22Rv1 (cell line): ENCODE measurements at regions not wholly inside any gene's neighbourhood (a gene's known extent, or its start where the extent isn't known, plus 50 kb on each side); places are given as distances from the start of the nearest gene placed in this dataset.

Experiments
- H3K27ac ChIP-seq: fragments of 450-650 bp; 2 replicates; pipeline ENCODE4 v1.5.1; 2017
- ZFX ChIP-seq: fragments of 450-650 bp; IDR thresholded peaks from 2 replicates; pipeline ENCODE4 v1.6.1; 2017; ENCODE audit warnings: antibody characterized with exemption, borderline replicate concordance
- TF ChIP-seq, protein P1 (sequence below): fragments of 450-650 bp; IDR thresholded peaks from 2 replicates; pipeline ENCODE4 v1.5.1; 2017; ENCODE audit warnings: mild to moderate bottlenecking

DNA sequence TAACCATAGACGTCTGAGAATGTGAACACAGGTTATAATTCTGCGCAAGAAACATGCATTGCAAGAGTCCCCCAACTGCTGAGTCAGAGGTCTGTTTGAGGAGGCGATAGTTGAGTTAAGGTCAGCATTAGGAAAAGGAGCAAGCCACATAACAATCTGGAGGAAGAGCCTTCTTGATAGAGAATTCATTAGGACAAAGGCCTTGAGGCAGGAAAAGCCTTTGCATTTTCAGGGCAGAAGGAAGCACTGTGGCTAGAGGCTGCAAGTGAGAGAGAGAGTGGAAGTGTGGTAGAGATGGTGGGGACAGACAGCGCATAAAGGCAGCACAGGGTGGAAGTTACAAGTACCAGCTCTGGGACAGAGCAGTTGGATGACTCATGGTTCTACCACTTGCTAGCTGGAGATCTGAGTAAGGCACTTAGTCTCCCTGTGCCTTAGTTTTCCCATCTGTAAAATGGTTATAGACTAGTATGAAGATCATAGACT lies 125.8 kb upstream of the LNX1 start:
- TF ChIP-seq, protein P1, sequence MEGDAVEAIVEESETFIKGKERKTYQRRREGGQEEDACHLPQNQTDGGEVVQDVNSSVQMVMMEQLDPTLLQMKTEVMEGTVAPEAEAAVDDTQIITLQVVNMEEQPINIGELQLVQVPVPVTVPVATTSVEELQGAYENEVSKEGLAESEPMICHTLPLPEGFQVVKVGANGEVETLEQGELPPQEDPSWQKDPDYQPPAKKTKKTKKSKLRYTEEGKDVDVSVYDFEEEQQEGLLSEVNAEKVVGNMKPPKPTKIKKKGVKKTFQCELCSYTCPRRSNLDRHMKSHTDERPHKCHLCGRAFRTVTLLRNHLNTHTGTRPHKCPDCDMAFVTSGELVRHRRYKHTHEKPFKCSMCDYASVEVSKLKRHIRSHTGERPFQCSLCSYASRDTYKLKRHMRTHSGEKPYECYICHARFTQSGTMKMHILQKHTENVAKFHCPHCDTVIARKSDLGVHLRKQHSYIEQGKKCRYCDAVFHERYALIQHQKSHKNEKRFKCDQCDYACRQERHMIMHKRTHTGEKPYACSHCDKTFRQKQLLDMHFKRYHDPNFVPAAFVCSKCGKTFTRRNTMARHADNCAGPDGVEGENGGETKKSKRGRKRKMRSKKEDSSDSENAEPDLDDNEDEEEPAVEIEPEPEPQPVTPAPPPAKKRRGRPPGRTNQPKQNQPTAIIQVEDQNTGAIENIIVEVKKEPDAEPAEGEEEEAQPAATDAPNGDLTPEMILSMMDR = no peak
- no peak for TF ChIP-seq ZFX
- no peak overlapping the region for H3K27ac ChIP-seq

GRCh38 chr4:53716471-53717063 lies 125.3 kb upstream of the LNX1 start:
- H3K27ac ChIP-seq = no peak overlapping the region
- TF ChIP-seq, protein P1 = no peak
- no peak for TF ChIP-seq ZFX

DNA sequence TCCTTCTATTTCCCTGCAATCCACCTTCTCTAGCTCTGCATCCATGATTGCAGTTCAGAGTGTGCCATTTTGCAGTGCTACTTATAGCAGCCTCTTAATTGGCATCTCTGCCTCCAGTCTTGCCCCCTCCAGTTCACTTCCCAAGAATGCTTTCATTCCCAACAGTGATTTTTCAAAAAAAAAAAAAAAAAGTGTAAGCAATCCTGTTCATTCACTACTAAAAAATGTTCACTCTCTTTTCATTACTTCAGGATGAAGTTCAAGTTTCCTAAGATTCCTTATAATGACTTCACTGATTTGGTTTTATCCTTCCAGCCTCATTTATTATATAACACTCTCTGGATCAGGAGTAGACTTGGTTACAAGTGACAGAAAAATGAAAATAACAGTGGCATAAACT lies 124.7 kb upstream of the LNX1 start:
- H3K27ac ChIP-seq = no peak overlapping the region
- TF ChIP-seq, protein P1 = no peak
- TF ChIP-seq ZFX = no peak

- TF ChIP-seq ZFX = no peak
- TF ChIP-seq, protein P1 = no peak
- H3K27ac ChIP-seq = no peak overlapping the region
Observed at GRCh38 chr4:53714236-53715140, 123.2 kb upstream of the LNX1 start.

DNA sequence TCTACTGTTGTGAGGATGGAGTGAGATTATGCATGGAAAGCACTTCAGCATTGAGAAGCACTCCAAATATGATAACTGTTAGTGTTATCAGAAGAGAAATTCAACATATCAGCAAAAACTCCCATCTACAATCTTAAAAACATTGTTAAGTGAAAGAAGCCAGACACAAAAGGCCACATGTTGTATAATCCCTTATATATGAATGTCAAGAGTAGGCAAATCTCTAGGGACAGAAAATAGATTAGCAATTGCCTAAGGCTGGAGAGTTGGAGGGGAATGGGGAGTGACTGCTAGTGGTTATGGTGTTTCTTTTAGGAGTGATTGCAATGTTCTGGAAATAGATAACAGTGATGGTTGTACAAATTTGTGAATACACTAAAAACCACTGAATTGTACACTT lies 122.5 kb upstream of the LNX1 start:
- no peak overlapping the region for H3K27ac ChIP-seq
- TF ChIP-seq, protein P1 = no peak
- no peak for TF ChIP-seq ZFX

DNA sequence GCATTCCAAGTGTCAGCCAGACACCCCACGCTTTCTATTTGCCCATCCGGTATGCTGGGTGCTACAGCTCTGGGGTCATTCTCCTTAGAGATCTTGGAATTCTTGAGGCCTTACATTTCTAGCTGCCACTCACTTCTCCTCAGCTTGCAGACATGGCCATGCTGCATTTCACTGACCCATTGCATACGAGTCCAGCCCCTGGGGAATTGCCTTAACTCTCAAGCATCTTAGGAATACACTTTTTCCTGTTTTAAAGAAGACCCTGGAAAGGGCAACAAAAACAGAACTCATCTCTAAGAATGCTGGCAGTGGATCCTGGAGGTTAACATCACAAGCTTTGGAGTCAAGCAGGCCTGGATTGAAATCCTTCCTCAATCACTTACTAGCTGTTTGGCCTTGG lies 122.0 kb upstream of the LNX1 start:
- H3K27ac ChIP-seq = no peak overlapping the region
- TF ChIP-seq, protein P1 = no peak
